ENCODE measurements at regions not wholly inside any gene's neighbourhood (a gene's known extent, or its start where the extent isn't known, plus 50 kb on each side); places are given as distances from the start of the nearest gene placed in this dataset.

GRCh38 chr9:100729336-100729895, 151.5 kb downstream of the CAVIN4 start:
- WGBS (ENCODE audit: insufficient coverage, insufficient replicate concordance, low lambda C conversion rate, missing lambda C conversion rate), result 100% methylated on average over 2 of the region's 2 CpGs
- H3K79me2 ChIP-seq (ENCODE audit: control insufficient read depth, insufficient read depth, low read length), result no peaks in the 10 kb centered on the region

More at GRCh38 chr9:100729336-100729895, 151.5 kb downstream of the CAVIN4 start:
- no peak overlapping the region for H3K4me2 ChIP-seq (ENCODE audit: control insufficient read depth, insufficient read depth)
- ChIA-PET POLR2A (no interaction called here), SMC1A (ENCODE audit: uncharacterized antibody, unreplicated experiment) (no interaction called here), CTCF (interaction anchor here (0.8 kb wide), 1 partner anchor 14 kb away, joined by 4 read pairs; no protein-coding TSS in a partner anchor), RAD21 (ENCODE audit: unreplicated experiment) (no interaction called here)
- H3K27me3 ChIP-seq (replicated peaks in 1 of 2; ENCODE audit: control insufficient read depth in 2 of 2, insufficient read depth in 2 of 2, low read length in 1 of 2), result no peaks in the 10 kb centered on the region
- FAIRE-seq (no peak), DNase-seq (ENCODE audit: low read depth, low spot score) (no peak), ATAC-seq (no peak)
- in situ Hi-C loops (cut with MboI), result no loop called here
- BruUV-seq (replicated peaks), result no TSS peak
- no peak overlapping the region for H3K4me3 ChIP-seq
- H3K9me3 ChIP-seq (replicated peaks; ENCODE audit: control insufficient read depth, insufficient read depth, low read length), result no peaks in the 10 kb centered on the region
- H3K4me1 ChIP-seq (ENCODE audit: control insufficient read depth, insufficient read depth, low read length), result no peaks in the 10 kb centered on the region
- H4K20me1 ChIP-seq (ENCODE audit: control insufficient read depth, insufficient read depth), result no peaks in the 10 kb centered on the region
- no peak overlapping the region for H2AFZ ChIP-seq (ENCODE audit: control insufficient read depth, low read depth, low read length)
- H3K36me3 ChIP-seq (ENCODE audit: control insufficient read depth in 2 of 2, insufficient read depth in 2 of 2, low read length in 1 of 2), result no peaks in the 10 kb centered on the region
- no peak overlapping the region for H3K9ac ChIP-seq (ENCODE audit: control insufficient read depth, insufficient read depth, low read length)
- intact Hi-C loops (cut with micrococcal nuclease; ENCODE audit: unreplicated experiment), result no loop called here
- TF ChIP-seq RELB (IDR thresholded peaks at IDR 0.05; ENCODE audit: low read depth), result no peak
- no peak for TF ChIP-seq HDAC6 (IDR thresholded peaks at IDR 0.05; ENCODE audit: unreplicated experiment)
- TF ChIP-seq PRDM15 (CRISPR knock-in tag; IDR thresholded peaks at IDR 0.05), result no peak
- TF ChIP-seq SIX5 (IDR thresholded peaks at IDR 0.05; ENCODE audit: low read depth, low read length, severe bottlenecking), result no peak
- TF ChIP-seq CEBPB (IDR thresholded peaks at IDR 0.05; ENCODE audit: borderline replicate concordance in 1 of 2, low read depth in 2 of 2, low read length in 2 of 2), result no peak
- no peak for TF ChIP-seq MAX (IDR thresholded peaks at IDR 0.05; ENCODE audit: low read depth, low read length)
- TF ChIP-seq ZNF24 (IDR thresholded peaks at IDR 0.05), result no peak
- TF ChIP-seq EP300 (IDR thresholded peaks at IDR 0.05; ENCODE audit: borderline replicate concordance in 1 of 2, control insufficient read depth in 1 of 2, low read depth in 2 of 2, low read length in 2 of 2), result no peak
- TF ChIP-seq MTA2 (IDR thresholded peaks at IDR 0.05; ENCODE audit: low read depth), result no peak
- no peak for TF ChIP-seq SMC3 (IDR thresholded peaks at IDR 0.05; ENCODE audit: borderline replicate concordance, low read length)
- no peak for TF ChIP-seq SP1 (IDR thresholded peaks at IDR 0.05; ENCODE audit: low read depth, low read length)
- no peak for TF ChIP-seq ZSCAN29 (IDR thresholded peaks at IDR 0.05)
- TF ChIP-seq KAT2A (conservative IDR thresholded peaks at IDR 0.05; ENCODE audit: control insufficient read depth, low read depth, low read length), result no peak
- no peak for TF ChIP-seq JUNB (IDR thresholded peaks at IDR 0.05)
- TF ChIP-seq CHD2 (IDR thresholded peaks at IDR 0.05; ENCODE audit: borderline replicate concordance, low read depth, low read length), result no peak
- no peak for TF ChIP-seq FOXK2 (IDR thresholded peaks at IDR 0.05)
- no peak overlapping the region for H3K27ac ChIP-seq (ENCODE audit: control insufficient read depth, insufficient read depth)
